GM19452 (cell line): ENCODE measurements at regions not wholly inside any gene's neighbourhood (a gene's known extent, or its start where the extent isn't known, plus 50 kb on each side); places are given as distances from the start of the nearest gene placed in this dataset.
"Not testable (repeated sequence)": the region's sequence is repeated elsewhere in the genome, so short reads cannot be mapped to it uniquely, and the experiment has no call there.

Source experiments
- ATAC-seq: cut with Tn5 transposase; IDR thresholded peaks from one replicate; pipeline ENCODE4 v1.9.1; 2021; ENCODE audit not compliant: unreplicated experiment

DNA sequence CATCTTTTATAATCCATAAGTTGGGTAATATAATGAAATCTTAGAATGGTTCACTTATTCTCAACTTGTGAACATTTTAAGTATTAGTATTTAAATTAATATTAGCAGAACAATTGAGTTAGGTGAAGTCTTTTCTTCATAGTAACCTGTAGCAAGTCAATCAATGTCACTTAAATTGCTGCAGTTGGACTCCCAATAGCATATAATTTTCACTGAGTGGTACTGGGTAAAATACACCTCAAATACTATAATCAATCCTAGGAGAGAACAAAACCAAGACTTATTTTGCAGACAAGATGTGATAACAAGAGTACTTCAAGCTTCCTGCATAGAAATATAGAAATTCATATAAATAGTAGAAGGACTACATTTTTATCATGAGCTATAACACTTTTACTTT lies 677.9 kb upstream of the LRRN3 start:
- no peak for ATAC-seq

DNA sequence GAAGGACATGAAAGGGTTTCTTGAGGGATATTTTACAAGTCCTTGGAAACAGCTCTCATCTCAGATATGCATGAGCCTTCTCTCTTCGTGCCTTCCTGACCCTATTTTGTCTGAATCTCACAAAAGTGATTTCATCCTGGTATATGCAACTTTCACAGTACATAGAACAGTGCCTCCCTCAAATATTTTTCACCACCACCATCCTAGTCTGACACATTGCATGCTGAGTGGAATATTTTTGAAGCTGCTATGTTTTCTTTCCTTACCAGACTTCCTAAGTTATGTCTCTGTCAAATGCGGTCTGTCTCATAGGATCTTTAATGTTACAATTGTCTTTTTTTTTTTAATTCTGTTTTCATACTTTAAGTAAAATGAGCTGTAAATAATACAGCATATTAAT lies 673.3 kb upstream of the LRRN3 start:
- ATAC-seq: no peak

DNA sequence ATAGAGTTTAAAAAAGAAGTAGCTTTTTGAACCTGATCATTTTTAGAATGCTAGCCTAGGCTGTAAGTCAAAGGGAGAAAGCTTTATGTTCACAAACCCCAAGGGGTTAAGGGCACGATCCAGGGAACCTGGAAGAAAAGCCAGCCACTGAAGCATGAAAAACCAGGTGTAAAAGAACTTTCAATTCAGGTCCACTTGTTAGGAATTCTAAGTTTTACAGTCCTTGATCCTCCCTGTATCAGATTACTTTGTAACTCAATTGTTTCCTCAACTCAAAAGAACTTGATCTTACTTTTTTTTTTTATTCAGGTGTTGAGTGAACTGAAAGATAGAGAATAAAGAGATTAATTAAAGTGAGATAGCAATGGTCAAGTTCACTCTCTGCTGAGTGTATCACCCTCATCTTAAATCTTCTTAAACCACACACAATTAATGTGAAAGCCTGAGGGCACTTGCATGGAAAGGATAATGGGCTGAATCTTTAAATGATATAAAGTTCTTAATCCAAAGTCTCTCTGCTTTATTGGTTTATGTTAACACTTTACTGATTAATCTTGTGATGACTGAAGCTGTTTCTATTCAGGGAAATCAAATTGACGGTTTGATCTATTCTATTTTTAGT lies 672.2 kb upstream of the LRRN3 start:
- ATAC-seq: no peak

DNA sequence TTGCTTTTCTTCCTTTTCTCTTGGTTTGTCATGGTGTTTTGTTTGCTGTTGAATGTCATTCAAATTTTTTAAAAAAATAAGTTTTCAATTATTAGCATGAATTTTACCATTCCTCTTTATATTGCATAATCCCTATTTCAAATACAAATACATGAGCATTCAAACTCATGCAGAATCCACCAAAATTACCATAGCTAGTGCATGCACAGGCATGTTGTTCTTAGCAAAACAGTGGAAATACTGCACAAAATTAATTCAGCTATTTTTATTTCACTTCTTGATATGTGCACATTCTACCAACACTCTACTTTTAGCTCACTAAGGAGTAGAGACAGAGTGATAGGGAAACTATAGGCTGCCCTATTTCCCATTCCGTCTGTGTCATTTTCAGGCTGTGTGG lies 670.1 kb upstream of the LRRN3 start:
- ATAC-seq: no peak

DNA sequence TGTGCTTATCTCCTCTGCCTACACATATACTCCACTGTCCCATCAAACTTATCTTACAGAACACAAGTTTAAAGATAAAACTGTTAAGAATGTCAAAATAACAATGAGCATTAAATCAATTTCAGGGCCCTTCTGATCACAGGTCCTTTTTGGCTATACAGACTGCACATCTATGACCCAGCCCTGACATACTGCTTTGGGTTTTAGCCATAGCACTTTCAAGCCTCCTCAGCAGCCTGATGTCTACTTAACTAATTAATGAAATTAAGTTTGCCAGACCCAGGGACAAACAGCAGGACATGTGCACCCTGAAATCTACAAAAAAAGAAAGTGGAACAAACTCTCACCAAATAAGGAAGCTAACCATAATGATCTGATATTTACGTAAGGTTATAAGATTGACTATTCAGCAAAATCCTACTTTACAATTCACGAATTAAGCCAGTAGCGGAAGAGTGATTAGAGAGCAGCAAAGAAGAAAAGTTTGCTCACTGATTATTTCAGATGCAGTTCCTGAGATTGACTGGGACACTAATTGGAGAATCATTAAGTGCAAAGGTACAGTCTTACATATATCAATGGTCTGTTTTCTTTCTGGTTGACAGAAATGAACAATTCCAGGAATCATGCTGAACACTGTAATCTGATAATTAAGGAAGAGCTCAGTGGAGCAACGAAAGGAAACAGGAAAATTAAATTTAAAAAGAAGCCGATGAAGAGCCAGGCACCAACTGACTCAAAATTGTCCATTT lies 669.3 kb upstream of the LRRN3 start:
- no peak for ATAC-seq

DNA sequence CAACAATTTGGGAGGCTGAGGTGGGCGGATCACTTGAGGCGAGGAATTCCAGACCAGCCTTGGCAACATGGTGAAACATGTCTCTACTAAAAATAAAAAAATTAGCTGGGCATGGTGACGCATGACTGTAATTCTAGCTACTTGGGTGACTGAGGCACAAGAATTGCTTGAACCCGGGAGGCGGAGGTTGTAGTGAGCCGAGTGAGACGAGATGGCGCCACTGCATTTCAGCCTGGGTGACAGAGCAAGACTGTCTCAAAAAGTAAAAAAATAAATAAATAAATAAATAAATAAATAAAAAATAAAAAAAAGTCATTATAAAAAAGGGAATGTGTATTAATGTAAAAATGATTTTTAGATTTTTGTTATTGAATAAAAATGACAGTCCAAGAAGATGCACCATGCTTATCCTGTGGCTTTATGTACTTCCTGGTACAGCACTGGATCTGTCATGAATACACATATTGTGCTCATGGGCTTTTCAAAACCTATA lies 658.8 kb upstream of the LRRN3 start:
- no peak for ATAC-seq

DNA sequence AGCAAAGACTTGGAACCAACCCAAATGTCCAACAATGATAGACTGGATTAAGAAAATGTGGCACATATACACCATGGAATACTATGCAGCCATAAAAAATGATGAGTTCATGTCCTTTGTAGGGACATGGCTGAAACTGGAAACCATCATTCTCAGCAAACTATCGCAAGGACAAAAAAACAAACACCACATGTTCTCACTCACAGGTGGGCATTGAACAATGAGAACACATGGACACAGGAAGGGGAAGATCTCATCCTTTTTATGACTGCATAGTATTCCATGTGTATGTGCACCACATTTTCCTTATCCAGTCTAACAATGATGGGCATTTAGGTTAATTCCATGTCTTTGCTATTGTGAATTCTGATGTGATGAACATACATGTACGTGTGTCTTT lies 652.0 kb upstream of the LRRN3 start:
- not testable (repeated sequence) for ATAC-seq

DNA sequence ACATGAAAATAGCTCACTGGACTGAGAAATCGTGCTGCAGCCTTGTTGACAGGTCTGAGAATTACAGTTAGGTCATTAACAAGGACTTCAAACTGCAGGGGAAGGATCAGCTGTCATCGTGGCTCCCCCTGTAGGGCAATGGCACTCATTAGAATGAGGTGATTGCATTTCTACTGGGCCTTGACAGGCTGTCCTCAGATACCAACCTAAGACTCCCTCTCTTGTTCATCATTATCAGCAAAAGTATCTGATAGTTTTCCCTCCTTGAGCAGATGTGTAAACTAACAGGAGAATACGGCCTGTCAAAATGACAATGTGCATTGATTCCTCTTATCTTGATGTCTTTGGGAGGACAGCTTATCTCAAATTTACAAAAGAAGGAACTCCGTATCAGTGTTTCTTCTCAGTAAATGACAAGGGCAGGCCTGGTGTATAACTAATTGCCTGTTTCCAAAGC lies 648.5 kb upstream of the LRRN3 start:
- ATAC-seq: no peak

DNA sequence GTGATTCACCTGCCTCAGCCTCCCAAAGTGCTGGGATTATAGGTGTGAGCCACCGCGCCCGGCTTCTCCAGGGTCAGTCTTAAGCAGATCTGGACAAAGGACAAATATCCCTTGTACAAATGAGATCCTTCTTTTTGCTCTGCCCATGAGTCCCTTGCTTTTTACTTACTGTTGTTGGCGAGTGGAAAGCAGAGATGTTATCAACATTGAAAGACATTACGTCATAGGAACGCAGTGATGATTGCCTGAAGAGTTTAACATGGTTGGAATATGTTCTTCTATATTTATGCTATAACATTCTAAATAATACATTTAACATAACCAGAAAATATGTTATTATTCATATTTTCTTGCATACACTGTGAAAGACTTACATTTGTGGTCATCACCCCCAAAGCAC lies 644.3 kb upstream of the LRRN3 start:
- ATAC-seq: no peak

DNA sequence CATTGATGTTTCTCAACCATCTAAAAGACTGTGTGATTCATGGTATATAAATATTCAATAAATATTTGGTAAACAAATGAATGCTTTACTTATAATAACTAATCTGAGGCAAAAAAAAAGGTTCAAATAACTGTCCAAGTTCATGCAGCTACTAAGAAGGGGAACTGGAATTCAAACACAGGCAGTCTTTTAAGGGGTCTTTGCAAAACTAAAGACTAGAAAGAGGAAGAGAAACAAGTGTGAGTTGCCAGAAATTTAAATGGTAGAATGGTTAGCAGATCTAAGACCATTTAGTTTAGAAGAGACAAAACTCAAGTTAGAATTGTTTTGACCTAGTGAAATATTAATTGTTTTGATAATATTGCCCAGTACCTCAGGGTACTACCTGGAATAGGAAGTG lies 642.0 kb upstream of the LRRN3 start:
- no peak for ATAC-seq

DNA sequence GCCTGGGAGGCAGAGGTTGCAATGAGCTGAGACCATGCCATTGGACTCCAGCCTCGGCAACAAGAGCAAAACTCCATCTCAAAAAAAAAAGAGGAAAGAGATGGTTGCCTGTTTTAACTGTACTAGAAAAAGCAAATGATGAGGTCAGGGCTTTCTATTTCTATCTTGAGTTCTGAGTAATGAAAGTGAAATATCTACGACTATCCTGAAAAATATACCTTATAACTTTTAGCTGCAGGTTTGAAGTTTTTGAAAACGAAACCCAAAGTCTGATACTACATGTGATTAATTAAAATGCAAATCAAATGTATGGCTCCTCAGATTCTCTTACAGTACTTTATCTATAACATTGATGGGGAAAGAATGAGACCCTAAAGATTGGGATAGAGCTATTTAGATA lies 636.2 kb upstream of the LRRN3 start:
- no peak for ATAC-seq

DNA sequence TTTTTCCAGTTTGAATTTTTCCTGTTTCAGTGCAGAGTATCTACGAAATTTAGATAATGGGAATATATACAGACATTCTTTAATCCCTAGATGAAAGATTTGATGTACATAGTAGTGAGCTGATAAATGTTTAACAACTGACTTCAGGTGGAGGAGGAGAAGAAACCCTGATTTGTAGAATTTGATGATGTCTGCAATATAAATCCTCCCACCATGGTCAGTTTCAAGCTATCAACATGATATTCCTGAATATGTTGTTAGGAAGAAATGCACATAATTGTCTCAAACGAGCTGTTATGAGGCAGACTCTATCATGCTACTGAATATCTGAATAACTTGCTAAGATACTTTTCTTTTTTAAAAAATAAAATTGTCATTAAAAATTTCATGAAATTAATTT lies 629.3 kb upstream of the LRRN3 start:
- no peak for ATAC-seq

DNA sequence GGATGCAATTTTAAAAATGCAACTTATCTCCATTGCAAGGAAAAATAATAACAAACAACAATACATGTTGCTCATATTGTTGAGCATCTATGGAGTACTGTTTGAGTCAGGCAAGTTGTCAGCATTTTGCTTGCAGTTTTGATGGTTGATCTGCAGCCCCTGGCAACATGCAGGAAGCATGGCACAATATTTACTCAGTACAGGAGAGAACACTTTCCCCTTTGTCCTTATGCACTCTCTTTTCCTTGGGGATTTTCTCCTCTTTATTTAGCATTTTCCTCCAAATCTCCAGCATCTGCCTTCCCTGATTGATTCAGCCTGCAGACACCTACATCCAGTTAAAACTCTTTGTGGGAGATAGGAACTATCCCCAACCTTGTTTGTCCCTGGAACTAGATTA lies 620.5 kb upstream of the LRRN3 start:
- no peak for ATAC-seq

DNA sequence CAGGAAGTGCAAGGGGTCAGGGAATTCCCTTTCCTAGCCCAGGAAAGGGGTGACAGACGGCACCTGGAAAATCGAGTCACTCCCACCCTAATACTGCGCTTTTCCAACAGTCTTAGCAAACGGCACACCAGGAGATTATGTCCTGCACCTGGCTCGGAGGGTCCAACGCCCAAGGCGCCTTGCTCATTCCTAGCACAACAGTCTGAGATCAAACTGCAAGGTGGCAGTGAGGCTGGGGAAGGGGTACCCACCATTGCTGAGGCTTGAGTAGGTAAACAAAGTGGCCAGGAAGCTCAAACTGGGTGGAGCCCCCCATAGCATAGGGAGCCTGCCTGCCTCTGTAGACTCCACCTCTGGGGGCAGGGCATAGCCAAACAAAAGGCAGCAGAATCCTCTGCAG lies 618.5 kb upstream of the LRRN3 start:
- ATAC-seq: not testable (repeated sequence)

DNA sequence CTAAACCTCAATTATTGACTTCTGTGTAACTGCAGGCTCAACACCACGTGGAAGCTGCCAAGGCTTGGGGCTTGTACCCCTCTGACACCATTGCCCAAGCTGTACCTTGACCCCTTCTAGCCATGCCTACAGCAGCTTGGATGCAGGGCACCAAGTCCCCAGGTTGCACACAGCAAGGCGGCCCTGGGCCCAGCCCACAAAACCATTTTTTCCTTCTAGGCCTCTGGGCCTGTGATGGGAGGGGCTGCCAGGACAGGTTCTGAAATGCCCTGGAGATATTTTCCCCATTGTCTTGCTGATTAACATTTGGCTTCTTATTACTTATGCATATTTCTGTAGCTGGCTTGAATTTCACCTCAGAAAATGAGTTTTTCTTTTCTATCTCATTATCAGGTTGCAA lies 610.0 kb upstream of the LRRN3 start:
- ATAC-seq: no peak

DNA sequence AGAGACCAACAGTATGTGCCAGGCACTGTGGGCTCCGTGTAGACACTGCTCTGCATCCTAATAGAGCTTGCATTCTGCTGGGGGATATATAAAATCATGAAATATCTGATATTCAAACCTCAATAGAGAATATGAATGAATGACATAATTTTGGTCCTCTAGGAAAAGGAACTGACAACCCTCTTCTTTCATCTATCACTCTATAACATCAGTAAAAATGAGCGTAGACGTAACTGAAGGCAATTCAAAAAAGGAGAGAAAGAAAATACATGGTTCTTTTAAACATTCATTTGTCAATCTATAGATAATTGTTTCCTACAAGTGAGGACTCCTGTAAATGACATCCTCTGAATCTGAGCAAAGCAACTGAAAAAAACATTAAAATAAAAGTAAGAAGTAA lies 607.4 kb upstream of the LRRN3 start:
- ATAC-seq: no peak

DNA sequence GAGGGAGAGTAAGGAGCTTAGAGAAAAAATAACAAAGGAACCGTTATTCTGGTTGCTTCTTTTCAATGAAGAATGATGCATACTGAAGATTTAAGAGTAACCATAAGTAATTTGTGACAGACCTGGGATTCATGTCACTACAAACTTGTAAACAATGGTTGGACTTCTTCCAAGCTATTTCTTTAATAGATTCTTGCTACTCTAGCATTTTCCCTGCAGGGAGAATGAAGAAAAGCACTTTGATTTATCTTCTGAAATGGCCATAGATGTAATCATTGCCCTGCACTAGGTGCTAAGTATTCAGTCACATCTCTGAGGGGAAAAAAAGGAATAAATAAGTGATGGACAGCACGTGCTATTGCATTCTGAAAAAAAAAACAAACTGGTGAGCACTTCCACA lies 606.6 kb upstream of the LRRN3 start:
- no peak for ATAC-seq

DNA sequence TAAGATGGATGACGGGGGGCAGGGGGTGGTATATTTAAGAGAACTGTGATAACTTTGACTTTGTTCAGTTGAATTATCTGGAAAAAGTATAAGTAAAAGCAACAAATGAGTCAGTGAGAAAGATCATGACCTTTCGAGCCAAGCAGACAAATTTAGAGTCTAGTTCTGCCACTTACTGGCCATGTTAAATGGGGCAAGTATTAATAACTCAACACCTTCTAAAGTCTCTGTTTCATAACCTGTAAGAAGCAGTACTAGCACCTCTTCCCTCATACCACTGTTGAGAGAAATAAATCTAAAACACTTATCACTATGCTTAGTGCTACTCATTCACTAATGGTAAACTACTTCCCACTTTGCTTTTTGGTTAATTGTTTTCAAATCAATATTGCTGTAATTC lies 604.4 kb upstream of the LRRN3 start:
- no peak for ATAC-seq

DNA sequence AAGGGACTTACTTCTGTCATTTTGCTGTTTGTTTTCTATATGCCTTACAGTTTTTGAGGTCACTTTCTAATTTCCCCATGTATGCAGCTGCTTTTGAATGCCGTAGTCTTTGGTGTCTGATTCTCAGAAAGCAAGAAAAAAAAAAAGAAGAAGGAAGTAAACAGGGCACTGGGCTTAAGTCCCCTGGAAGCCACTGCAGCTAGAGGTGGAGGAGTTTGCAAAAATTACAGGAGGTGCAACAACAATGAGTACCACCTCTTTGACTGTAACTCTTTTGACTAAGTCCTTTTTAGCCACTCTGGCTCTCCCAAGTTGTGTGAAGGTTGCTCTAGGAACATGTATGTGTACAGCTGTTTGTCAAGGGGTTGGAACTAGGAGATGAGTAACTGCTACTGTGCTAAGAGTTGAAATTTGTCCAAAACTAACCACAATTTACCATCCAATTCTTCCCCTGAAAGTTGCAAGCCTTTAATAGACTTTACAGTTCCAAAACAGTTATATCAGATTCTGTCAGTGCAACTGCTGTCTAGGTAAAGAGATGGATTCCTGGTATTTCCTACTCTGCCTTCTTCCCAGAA lies 588.0 kb upstream of the LRRN3 start:
- ATAC-seq: no peak

DNA sequence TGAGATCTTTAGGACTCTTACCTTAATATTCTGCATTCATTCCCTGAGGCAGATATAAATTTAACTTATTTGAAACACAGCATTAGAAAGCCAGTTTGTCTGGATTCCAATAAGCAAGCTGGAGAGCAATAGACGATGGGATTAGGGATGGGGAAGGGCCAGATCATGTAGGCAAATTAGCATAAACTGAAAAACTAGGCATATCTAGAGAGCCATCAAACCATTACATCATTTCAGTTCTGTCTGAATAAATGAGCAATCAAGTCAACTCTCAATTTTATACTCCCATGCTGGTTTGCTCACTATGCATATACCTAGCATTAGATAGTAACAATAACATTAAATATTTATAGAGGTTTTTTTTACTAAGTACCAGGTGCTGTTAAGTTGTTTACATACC lies 583.6 kb upstream of the LRRN3 start:
- ATAC-seq: no peak

DNA sequence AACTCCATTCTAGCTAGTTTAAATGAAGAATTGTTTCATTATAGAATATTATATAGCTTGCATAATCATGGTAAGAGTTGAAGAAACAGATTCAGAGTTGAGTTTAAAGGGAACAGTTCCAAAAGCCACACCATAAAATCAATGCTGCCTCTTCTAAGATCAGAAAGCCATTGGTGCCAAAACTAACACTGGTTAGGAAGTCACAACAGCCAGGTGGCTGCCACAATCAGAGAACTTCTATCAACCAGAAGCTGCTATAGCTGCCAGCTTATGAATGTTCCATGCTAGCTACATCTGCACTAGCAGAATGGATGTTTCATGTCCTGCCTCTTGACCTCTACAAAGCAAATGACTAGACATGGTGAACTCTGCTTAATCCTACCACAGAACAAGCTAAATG lies 583.1 kb upstream of the LRRN3 start:
- no peak for ATAC-seq

DNA sequence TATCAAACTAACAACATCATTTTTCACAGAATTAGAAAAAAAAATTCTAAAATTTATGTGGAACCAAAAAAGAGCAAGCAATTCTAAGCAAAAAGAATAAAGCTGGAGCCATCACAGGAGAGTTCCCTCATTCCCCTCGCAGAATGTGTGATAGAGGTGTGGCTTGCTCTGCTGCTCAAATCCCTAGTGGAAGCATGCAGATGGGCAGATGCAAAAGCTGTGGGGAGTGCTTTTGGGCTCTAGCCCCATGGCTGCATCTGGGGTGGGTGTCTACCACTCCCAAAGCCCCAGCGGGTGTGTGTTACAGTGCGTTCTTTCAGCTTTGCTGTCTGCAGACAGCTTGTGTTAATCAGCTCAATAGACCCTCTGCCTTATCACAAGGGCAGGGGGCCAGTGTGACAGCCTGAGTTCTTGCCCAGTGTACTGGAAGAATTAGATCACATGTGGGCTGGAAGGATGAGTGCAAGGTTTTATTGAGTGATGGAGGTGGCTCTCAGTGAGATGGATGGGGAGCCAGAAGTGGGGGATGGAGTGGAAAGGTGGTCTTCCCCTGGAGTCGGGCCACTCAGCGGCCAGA lies 575.9 kb upstream of the LRRN3 start:
- ATAC-seq: not testable (repeated sequence)
